Keratinocyte (primary cell): ENCODE measurements at regions not wholly inside any gene's neighbourhood (a gene's known extent, or its start where the extent isn't known, plus 50 kb on each side); places are given as distances from the start of the nearest gene placed in this dataset.

ENCODE experiments used
- CTCF ChIP-seq, 3 experiments: IDR thresholded peaks in 1 of 3; conservative IDR thresholded peaks in 1 of 3; optimal IDR thresholded peaks in 1 of 3; 2 replicates in 2 of 3; 3 replicates in 1 of 3; pipeline versions ENCODE3 to v1.5.1; 2011; ENCODE audit warnings: low read length in 3 of 3, mild to moderate bottlenecking in 3 of 3, moderate library complexity in 2 of 3, control low read depth in 1 of 3, inconsistent platforms in 1 of 3; ENCODE audit not compliant: insufficient read depth in 2 of 3; ENCODE audit errors: extremely low read depth in 1 of 3
- EZH2 ChIP-seq: IDR thresholded peaks from one replicate; pipeline ENCODE4 v1.6.1; 2012; ENCODE audit warnings: inconsistent platforms, mild to moderate bottlenecking, low read length, moderate library complexity

- no peak for TF ChIP-seq CTCF (optimal IDR thresholded peaks at IDR 0.05 in 1 of 3, IDR thresholded peaks at IDR 0.05 in 1 of 3, conservative IDR thresholded peaks at IDR 0.05 in 1 of 3; ENCODE audit: extremely low read depth in 1 of 3, insufficient read depth in 2 of 3, low read length in 3 of 3)
- TF ChIP-seq EZH2 = no peak
These were observed 130.3 kb downstream of the TMEM30B start for GRCh38 chr14:61150851-61151250.
